OCI-LY1 (cell line): ENCODE measurements at regions not wholly inside any gene's neighbourhood (a gene's known extent, or its start where the extent isn't known, plus 50 kb on each side); places are given as distances from the start of the nearest gene placed in this dataset.

Experiments used
- H2AFZ ChIP-seq: fragments of 200-600 bp; sonication (generic), shearing (Covaris generic); 2 replicates; pipeline ENCODE4 v1.6.0; 2014; ENCODE audit warnings: antibody characterized with exemption, mild to moderate bottlenecking, low read length
- H3F3A ChIP-seq: fragments of 200-600 bp; sonication (generic), shearing (Covaris generic); 2 replicates; pipeline ENCODE4 v1.6.0; 2014; ENCODE audit warnings: mild to moderate bottlenecking, antibody characterized with exemption, low read length, moderate library complexity; ENCODE audit not compliant: insufficient read depth
- H3K27ac ChIP-seq: fragments of 200-600 bp; sonication (generic); 2 replicates; pipeline ENCODE4 v1.5.1; 2014; ENCODE audit warnings: low read length, mixed run types, mild to moderate bottlenecking, low read depth; ENCODE audit not compliant: poor library complexity, severe bottlenecking
- H3K27me3 ChIP-seq: fragments of 200-600 bp; sonication (generic); 2 replicates; pipeline ENCODE4 v1.6.0; 2014; ENCODE audit warnings: antibody characterized with exemption, mild to moderate bottlenecking, low read length, moderate library complexity; ENCODE audit not compliant: insufficient read depth
- H3K36me3 ChIP-seq: fragments of 200-600 bp; sonication (generic); 2 replicates; pipeline ENCODE4 v1.6.1; 2014; ENCODE audit warnings: mild to moderate bottlenecking, antibody characterized with exemption, low read length, moderate library complexity, mixed read lengths; ENCODE audit not compliant: insufficient read depth
- H3K4me1 ChIP-seq: fragments of 200-600 bp; sonication (generic); 2 replicates; pipeline ENCODE4 v1.5.1; 2014; ENCODE audit warnings: mild to moderate bottlenecking, low read length, moderate library complexity; ENCODE audit not compliant: insufficient read depth, severe bottlenecking
- H3K4me2 ChIP-seq: fragments of 200-600 bp; sonication (generic), shearing (Covaris generic); 2 replicates; pipeline ENCODE4 v1.6.1; 2014; ENCODE audit warnings: low read length
- H3K4me3 ChIP-seq: fragments of 200-600 bp; sonication (generic); 2 replicates; pipeline ENCODE4 v1.5.1; 2014; ENCODE audit warnings: low read length, low read depth, mild to moderate bottlenecking, mixed read lengths; ENCODE audit not compliant: poor library complexity, severe bottlenecking
- H3K79me2 ChIP-seq: fragments of 200-600 bp; shearing (Covaris generic); 2 replicates; pipeline ENCODE4 v1.6.1; 2016; ENCODE audit warnings: mixed run types, low read length, mixed read lengths; ENCODE audit not compliant: insufficient read depth
- H3K9ac ChIP-seq: fragments of 200-600 bp; sonication (generic), shearing (Covaris generic); 2 replicates; pipeline ENCODE4 v1.6.1; 2014; ENCODE audit warnings: mild to moderate bottlenecking, low read length, mixed read lengths
- H3K9me2 ChIP-seq: fragments of 200-600 bp; sonication (generic), shearing (Covaris generic); 2 replicates; pipeline ENCODE4 v1.6.1; 2014; ENCODE audit warnings: low read depth, mild to moderate bottlenecking, low read length, mixed read lengths
- H3K9me3 ChIP-seq: fragments of 200-600 bp; shearing (Covaris generic); 2 replicates; pipeline ENCODE4 v1.6.1; 2014; ENCODE audit warnings: low read length, mixed read lengths
- H4K20me1 ChIP-seq: fragments of 200-600 bp; sonication (generic), shearing (Covaris generic); 2 replicates; pipeline ENCODE4 v1.6.0; 2016; ENCODE audit warnings: mild to moderate bottlenecking, low read length; ENCODE audit not compliant: insufficient read depth
- EZH2 ChIP-seq: fragments of 200-600 bp; sonication (generic), shearing (Covaris generic); IDR thresholded peaks from 2 replicates; pipeline ENCODE4 v1.8.0; 2017; ENCODE audit warnings: borderline replicate concordance, mixed run types, mild to moderate bottlenecking, antibody characterized with exemption, low read length, moderate library complexity, mixed read lengths
- TF ChIP-seq, protein P1 (sequence below): fragments of 200-600 bp; sonication (generic), shearing (Covaris generic); IDR thresholded peaks from 2 replicates; pipeline ENCODE4 v1.5.1; 2017; ENCODE audit warnings: mild to moderate bottlenecking, antibody characterized with exemption, low read length, moderate library complexity, mixed read lengths

DNA sequence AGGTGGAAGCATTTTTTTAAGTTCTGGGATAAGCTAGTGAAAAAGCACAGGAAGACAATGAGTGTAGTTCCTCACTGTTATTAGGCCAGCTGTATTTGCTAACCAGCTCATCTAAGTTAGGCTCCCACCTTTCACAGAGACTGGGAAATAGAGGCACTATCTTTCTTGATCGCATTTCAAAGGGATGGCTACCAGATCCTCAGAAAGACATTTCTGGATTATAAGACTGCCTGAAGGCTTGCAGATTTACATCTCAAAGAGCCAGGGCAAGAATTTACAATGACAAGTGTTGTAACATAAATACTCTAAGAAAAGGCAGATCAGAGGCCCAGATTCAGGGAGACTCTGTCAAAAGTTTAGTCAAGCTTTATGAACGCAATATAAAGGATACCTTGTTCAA is 1005.5 kb downstream of the PCDH9 start:
- no peaks in the 10 kb centered on the region for H3K36me3 ChIP-seq
- H2AFZ ChIP-seq, result no peak overlapping the region
- H3K9me3 ChIP-seq, result peaks cover 4% of the 10 kb centered on the region; the same call in 1 of the 2 replicates
- no peaks in the 10 kb centered on the region for H4K20me1 ChIP-seq
- no peaks in the 10 kb centered on the region for H3K9me2 ChIP-seq
- no peaks in the 10 kb centered on the region for H3F3A ChIP-seq
- TF ChIP-seq, protein P1, sequence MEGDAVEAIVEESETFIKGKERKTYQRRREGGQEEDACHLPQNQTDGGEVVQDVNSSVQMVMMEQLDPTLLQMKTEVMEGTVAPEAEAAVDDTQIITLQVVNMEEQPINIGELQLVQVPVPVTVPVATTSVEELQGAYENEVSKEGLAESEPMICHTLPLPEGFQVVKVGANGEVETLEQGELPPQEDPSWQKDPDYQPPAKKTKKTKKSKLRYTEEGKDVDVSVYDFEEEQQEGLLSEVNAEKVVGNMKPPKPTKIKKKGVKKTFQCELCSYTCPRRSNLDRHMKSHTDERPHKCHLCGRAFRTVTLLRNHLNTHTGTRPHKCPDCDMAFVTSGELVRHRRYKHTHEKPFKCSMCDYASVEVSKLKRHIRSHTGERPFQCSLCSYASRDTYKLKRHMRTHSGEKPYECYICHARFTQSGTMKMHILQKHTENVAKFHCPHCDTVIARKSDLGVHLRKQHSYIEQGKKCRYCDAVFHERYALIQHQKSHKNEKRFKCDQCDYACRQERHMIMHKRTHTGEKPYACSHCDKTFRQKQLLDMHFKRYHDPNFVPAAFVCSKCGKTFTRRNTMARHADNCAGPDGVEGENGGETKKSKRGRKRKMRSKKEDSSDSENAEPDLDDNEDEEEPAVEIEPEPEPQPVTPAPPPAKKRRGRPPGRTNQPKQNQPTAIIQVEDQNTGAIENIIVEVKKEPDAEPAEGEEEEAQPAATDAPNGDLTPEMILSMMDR, result no peak
- no peak for TF ChIP-seq EZH2
- H3K4me2 ChIP-seq, result no peak overlapping the region
- H3K4me3 ChIP-seq, result no peak overlapping the region
- no peaks in the 10 kb centered on the region for H3K79me2 ChIP-seq
- no peaks in the 10 kb centered on the region for H3K27me3 ChIP-seq
- H3K4me1 ChIP-seq, result peaks cover 43% of the 10 kb centered on the region
- H3K27ac ChIP-seq, result peak overlapping the region; percentile 83
- H3K9ac ChIP-seq, result no peak overlapping the region

DNA sequence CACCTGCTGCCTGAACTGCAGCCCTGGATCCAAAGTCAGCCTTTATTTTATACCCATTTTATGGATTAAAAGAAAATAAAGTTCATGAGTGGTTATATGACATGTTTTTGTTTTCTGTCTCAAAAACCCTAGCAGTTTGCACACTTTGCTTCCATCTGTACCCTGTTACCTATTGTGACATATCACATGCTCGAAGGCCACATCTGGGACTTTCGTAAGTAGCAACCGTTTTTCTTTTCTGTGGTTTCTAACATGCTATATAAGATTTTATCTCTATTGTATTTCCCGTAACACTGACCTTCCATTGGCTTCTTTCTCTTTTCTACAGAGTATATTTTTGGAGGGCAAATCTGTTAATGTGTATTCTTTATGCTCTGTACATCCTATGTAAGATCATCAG is 1007.2 kb downstream of the PCDH9 start:
- H3K79me2 ChIP-seq, result no peaks in the 10 kb centered on the region
- H3K4me1 ChIP-seq, result peaks cover 45% of the 10 kb centered on the region
- H3K4me3 ChIP-seq, result no peak overlapping the region
- H3K27me3 ChIP-seq, result no peaks in the 10 kb centered on the region
- H3K9me2 ChIP-seq, result no peaks in the 10 kb centered on the region
- H3K36me3 ChIP-seq, result no peaks in the 10 kb centered on the region
- H3K9ac ChIP-seq, result peak overlapping the region; percentile 19; the same call in 1 of the 2 replicates
- no peaks in the 10 kb centered on the region for H3F3A ChIP-seq
- peak overlapping the region; percentile 83 for H3K27ac ChIP-seq
- peak overlapping the region; percentile 87 for H2AFZ ChIP-seq
- no peak for TF ChIP-seq EZH2
- TF ChIP-seq, protein P1, result no peak
- peak overlapping the region; percentile 33 for H3K4me2 ChIP-seq
- H3K9me3 ChIP-seq, result peaks cover 4% of the 10 kb centered on the region; the same call in 1 of the 2 replicates
- H4K20me1 ChIP-seq, result no peaks in the 10 kb centered on the region

DNA sequence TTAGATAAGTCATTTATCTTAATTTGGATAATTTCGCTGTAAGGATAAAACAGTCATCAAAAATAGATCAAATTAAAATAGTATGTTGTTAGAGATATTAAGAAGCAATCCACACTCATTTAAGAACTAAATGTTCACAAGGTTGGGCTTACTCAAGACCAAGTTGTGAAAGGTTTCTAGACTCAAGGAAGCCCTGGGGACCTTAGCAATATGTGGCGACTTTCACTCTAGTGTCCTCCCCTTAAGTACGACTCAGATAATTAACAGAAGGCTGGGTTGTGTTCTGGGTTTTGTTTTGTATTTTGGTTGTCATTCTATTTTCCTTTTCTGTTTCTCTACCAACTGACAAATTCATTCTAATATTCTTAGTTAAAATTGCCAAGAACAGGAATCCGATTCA is 1008.0 kb downstream of the PCDH9 start:
- no peaks in the 10 kb centered on the region for H3K9me2 ChIP-seq
- H4K20me1 ChIP-seq, result no peaks in the 10 kb centered on the region
- no peak overlapping the region for H3K4me2 ChIP-seq
- H3K4me1 ChIP-seq, result peaks cover 47% of the 10 kb centered on the region
- H3K36me3 ChIP-seq, result no peaks in the 10 kb centered on the region
- H2AFZ ChIP-seq, result peak overlapping the region; percentile 87
- peaks cover 4% of the 10 kb centered on the region for H3K9me3 ChIP-seq
- TF ChIP-seq, protein P1, result no peak
- TF ChIP-seq EZH2, result no peak
- peak overlapping the region; percentile 83 for H3K27ac ChIP-seq
- no peak overlapping the region; the same call in 1 of the 2 replicates for H3K9ac ChIP-seq
- no peaks in the 10 kb centered on the region for H3K27me3 ChIP-seq
- H3K4me3 ChIP-seq, result no peak overlapping the region
- H3F3A ChIP-seq, result no peaks in the 10 kb centered on the region
- no peaks in the 10 kb centered on the region for H3K79me2 ChIP-seq
